Endothelial cell of umbilical vein (primary cell): ENCODE measurements at regions not wholly inside any gene's neighbourhood (a gene's known extent, or its start where the extent isn't known, plus 50 kb on each side); places are given as distances from the start of the nearest gene placed in this dataset.

Source experiments
- BruUV-seq: library from RNA; stranded (reverse); fragments of 400-500 nt; replicated peaks from 2 replicates; lab custom pipeline; 2021; lab: Mats Ljungman, UMichigan
- CTCF ChIA-PET: fragments of 300-600, 350-600 bp; sonication (Branson Sonifier 250); formaldehyde crosslinking; loops from one replicate; lab custom pipeline; 2021; ENCODE audit warnings: antibody characterized with exemption, inconsistent platforms; lab: Charles Lee
- POLR2A ChIA-PET: fragments of 300-600, 350-600 bp; sonication (Branson Sonifier 250); formaldehyde crosslinking; loops from one replicate; lab custom pipeline; 2021; ENCODE audit warnings: antibody characterized with exemption, inconsistent platforms; lab: Charles Lee
- DNase-seq: peaks from one replicate; pipeline ENCODE4 v3.0.0-alpha.2; 2011; ENCODE audit warnings: low read depth, low spot score
- FAIRE-seq: peaks from 2 replicates; lab custom pipeline; 2011; peaks lifted over from hg19 to GRCh38; lab: Jason Lieb, UNC
- H2AFZ ChIP-seq: 2 replicates; pipeline ENCODE4 v1.6.0; 2012; ENCODE audit warnings: low read depth, low read length, control low read depth, inconsistent platforms
- H3K27ac ChIP-seq: 2 replicates; pipeline ENCODE4 v1.5.1; 2011; ENCODE audit warnings: low read depth, mild to moderate bottlenecking, control low read depth, low read length, moderate library complexity; ENCODE audit not compliant: insufficient read depth
- H3K27me3 ChIP-seq, 2 experiments: 2 replicates each; pipeline versions ENCODE4 v1.6.0 to v1.6.1; 2011; ENCODE audit warnings: low read length in 2 of 2, mixed read lengths in 1 of 2; ENCODE audit not compliant: control insufficient read depth in 2 of 2, insufficient read depth in 2 of 2
- H3K36me3 ChIP-seq, 2 experiments: 2 replicates in 1 of 2; 3 replicates in 1 of 2; pipeline ENCODE4 v1.5.1; 2011; ENCODE audit warnings: low read length in 2 of 2, mild to moderate bottlenecking in 1 of 2, moderate library complexity in 1 of 2; ENCODE audit not compliant: control insufficient read depth in 2 of 2, insufficient read depth in 2 of 2; ENCODE audit errors: extremely low read depth in 1 of 2
- H3K4me1 ChIP-seq: 3 replicates; pipeline ENCODE4 v1.5.1; 2011; ENCODE audit warnings: mild to moderate bottlenecking, low read length; ENCODE audit not compliant: control insufficient read depth, insufficient read depth; ENCODE audit errors: extremely low read depth
- H3K4me2 ChIP-seq: 2 replicates; pipeline ENCODE4 v1.6.1; 2011; ENCODE audit warnings: low read length, control low read depth, mixed read lengths; ENCODE audit not compliant: insufficient read depth
- H3K4me3 ChIP-seq, 3 experiments: fragments of 200-600 bp in 1 of 3; sonication (generic), shearing (Covaris generic) in 1 of 3; replicated peaks in 1 of 3; 2 replicates each; pipeline ENCODE4 v1.5.1; 2011 to 2016; ENCODE audit warnings: control low read depth in 3 of 3, low read length in 3 of 3, mild to moderate bottlenecking in 2 of 3, inconsistent platforms in 1 of 3, low read depth in 1 of 3, moderate library complexity in 1 of 3; ENCODE audit not compliant: insufficient read depth in 1 of 3
- H3K79me2 ChIP-seq: 2 replicates; pipeline ENCODE4 v1.6.0; 2012; ENCODE audit warnings: low read length, inconsistent platforms; ENCODE audit not compliant: control insufficient read depth, insufficient read depth
- H3K9ac ChIP-seq: replicated peaks from 2 replicates; pipeline ENCODE3; 2011; ENCODE audit warnings: low read length, control low read depth; ENCODE audit not compliant: insufficient read depth; ENCODE audit errors: extremely low read depth
- H3K9me1 ChIP-seq: replicated peaks from 3 replicates; pipeline ENCODE4 v1.6.0; 2011; ENCODE audit warnings: mild to moderate bottlenecking, low read length; ENCODE audit not compliant: control insufficient read depth, insufficient read depth; ENCODE audit errors: extremely low read depth
- H3K9me3 ChIP-seq: replicated peaks from 2 replicates; pipeline ENCODE4 v1.5.1; 2012; ENCODE audit warnings: low read length, inconsistent platforms; ENCODE audit not compliant: control insufficient read depth, insufficient read depth
- H4K20me1 ChIP-seq: replicated peaks from 2 replicates; pipeline ENCODE3; 2011; ENCODE audit warnings: mild to moderate bottlenecking, low read length; ENCODE audit not compliant: control insufficient read depth, insufficient read depth; ENCODE audit errors: extremely low read depth
- EZH2 ChIP-seq: IDR thresholded peaks from 2 replicates; pipeline ENCODE4 v1.6.1; 2012; ENCODE audit warnings: borderline replicate concordance, low read depth, mild to moderate bottlenecking, moderate library complexity, low read length, inconsistent platforms; ENCODE audit not compliant: severe bottlenecking
- FOS ChIP-seq: IDR thresholded peaks from 2 replicates; pipeline ENCODE4 v1.6.1; 2011; ENCODE audit warnings: mild to moderate bottlenecking, low read length, moderate library complexity, borderline replicate concordance; ENCODE audit not compliant: insufficient read depth
- GATA2 ChIP-seq: IDR thresholded peaks from 2 replicates; pipeline ENCODE4 v1.7.0; 2011; ENCODE audit warnings: low read depth, mild to moderate bottlenecking, moderate library complexity, mixed read lengths, low read length; ENCODE audit not compliant: insufficient read length, insufficient read depth
- JUN ChIP-seq: IDR thresholded peaks from 2 replicates; pipeline ENCODE4 v1.6.1; 2011; ENCODE audit warnings: borderline replicate concordance, low read depth; ENCODE audit not compliant: insufficient read length, insufficient read depth
- MAX ChIP-seq: IDR thresholded peaks from 2 replicates; pipeline ENCODE4 v1.6.1; 2011; ENCODE audit not compliant: insufficient read depth, insufficient read length
- MYC ChIP-seq: IDR thresholded peaks from one replicate; pipeline ENCODE4 v1.6.1; 2011; ENCODE audit warnings: mild to moderate bottlenecking, low read depth, low read length
- POLR2A ChIP-seq: IDR thresholded peaks from 2 replicates; pipeline ENCODE4 v1.6.1; 2012; ENCODE audit warnings: low read depth, mild to moderate bottlenecking, control low read depth, low read length
- POLR2AphosphoS5 ChIP-seq: IDR thresholded peaks from 2 replicates; pipeline ENCODE4 v1.6.1; 2012; ENCODE audit warnings: low read depth, mild to moderate bottlenecking, control low read depth, low read length, moderate library complexity; ENCODE audit not compliant: insufficient read depth
- dilution Hi-C: fragments of 300-500 bp; cut with MboI; formaldehyde crosslinking; loops from one replicate; pipeline ENCODE4 v1.15.0; 2019; ENCODE audit warnings: low sequenced_read_pairs; ENCODE audit not compliant: extremely low pct_ligation_motif_present
- intact Hi-C: fragments of 100-400 bp; cut with micrococcal nuclease; formaldehyde crosslinking; loops from one replicate; pipeline ENCODE4 v1.10.0; 2022
- TF ChIP-seq, protein P1 (sequence below), 2 donors: IDR thresholded peaks; 1 replicate in 1 of 2; 2 replicates in 1 of 2; pipeline ENCODE4 v1.5.1; 2011; ENCODE audit warnings: low read length in 2 of 2, mild to moderate bottlenecking in 2 of 2, moderate library complexity in 2 of 2, control low read depth in 1 of 2, inconsistent platforms in 1 of 2, low read depth in 1 of 2; ENCODE audit not compliant: insufficient read depth in 1 of 2; ENCODE audit errors: extremely low read depth in 1 of 2

GRCh38 chr1:175892686-175893085 is 149.3 kb upstream of the TNR start:
- Histone ChIP-seq H3K9me1 (no peaks in the 10 kb centered on the region), H3K36me3 (no peaks in the 10 kb centered on the region), H3K27me3 (no peaks in the 10 kb centered on the region), H3K9ac (no peak overlapping the region), H4K20me1 (no peaks in the 10 kb centered on the region), H3K9me3 (no peaks in the 10 kb centered on the region), H3K27ac (no peak overlapping the region), H3K79me2 (no peaks in the 10 kb centered on the region), H3K4me3 (no peak overlapping the region), H3K4me1 (no peaks in the 10 kb centered on the region), H3K4me2 (no peak overlapping the region), H2AFZ (no peak overlapping the region)
- FAIRE-seq (no peak), DNase-seq (peak; percentile 10)
- dilution Hi-C loops = no loop called here
- no TSS peak for BruUV-seq
- POLR2A ChIA-PET = no interaction called here
- no peak for TF ChIP-seq MYC
- TF ChIP-seq, protein P1, sequence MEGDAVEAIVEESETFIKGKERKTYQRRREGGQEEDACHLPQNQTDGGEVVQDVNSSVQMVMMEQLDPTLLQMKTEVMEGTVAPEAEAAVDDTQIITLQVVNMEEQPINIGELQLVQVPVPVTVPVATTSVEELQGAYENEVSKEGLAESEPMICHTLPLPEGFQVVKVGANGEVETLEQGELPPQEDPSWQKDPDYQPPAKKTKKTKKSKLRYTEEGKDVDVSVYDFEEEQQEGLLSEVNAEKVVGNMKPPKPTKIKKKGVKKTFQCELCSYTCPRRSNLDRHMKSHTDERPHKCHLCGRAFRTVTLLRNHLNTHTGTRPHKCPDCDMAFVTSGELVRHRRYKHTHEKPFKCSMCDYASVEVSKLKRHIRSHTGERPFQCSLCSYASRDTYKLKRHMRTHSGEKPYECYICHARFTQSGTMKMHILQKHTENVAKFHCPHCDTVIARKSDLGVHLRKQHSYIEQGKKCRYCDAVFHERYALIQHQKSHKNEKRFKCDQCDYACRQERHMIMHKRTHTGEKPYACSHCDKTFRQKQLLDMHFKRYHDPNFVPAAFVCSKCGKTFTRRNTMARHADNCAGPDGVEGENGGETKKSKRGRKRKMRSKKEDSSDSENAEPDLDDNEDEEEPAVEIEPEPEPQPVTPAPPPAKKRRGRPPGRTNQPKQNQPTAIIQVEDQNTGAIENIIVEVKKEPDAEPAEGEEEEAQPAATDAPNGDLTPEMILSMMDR (IDR thresholded peaks at IDR 0.05; ENCODE audit: extremely low read depth in 1 of 2, insufficient read depth in 1 of 2, low read depth in 1 of 2, low read length in 2 of 2) = no peak
- peak; percentile 42 for TF ChIP-seq FOS
- no peak for TF ChIP-seq POLR2A
- TF ChIP-seq JUN = no peak
- CTCF ChIA-PET = no interaction called here
- intact Hi-C loops = no loop called here

- no peak for FAIRE-seq
- no peaks in the 10 kb centered on the region for H3K36me3 ChIP-seq
- no peaks in the 10 kb centered on the region for H3K9me1 ChIP-seq
- H3K27ac ChIP-seq = no peak overlapping the region
- no peaks in the 10 kb centered on the region for H3K9me3 ChIP-seq
- H3K4me2 ChIP-seq = no peak overlapping the region
- no peaks in the 10 kb centered on the region for H4K20me1 ChIP-seq
- H3K79me2 ChIP-seq = no peaks in the 10 kb centered on the region
- no TSS peak for BruUV-seq
- H3K4me3 ChIP-seq = no peak overlapping the region
- dilution Hi-C loops (no loop called here), intact Hi-C loops (no loop called here)
- H3K4me1 ChIP-seq = no peaks in the 10 kb centered on the region
- H3K9ac ChIP-seq = no peak overlapping the region
- DNase-seq = no peak
- H3K27me3 ChIP-seq = no peaks in the 10 kb centered on the region
- H2AFZ ChIP-seq = no peak overlapping the region
- ChIA-PET POLR2A (no interaction called here), CTCF (no interaction called here)
- TF ChIP-seq MYC (no peak), POLR2A (no peak), JUN (no peak), EZH2 (no peak), POLR2AphosphoS5 (no peak), MAX (no peak), FOS (no peak), GATA2 (no peak)
- TF ChIP-seq, protein P1 (IDR thresholded peaks at IDR 0.05; ENCODE audit: extremely low read depth in 1 of 2, insufficient read depth in 1 of 2, low read depth in 1 of 2, low read length in 2 of 2) = no peak
Observed at GRCh38 chr1:175891783-175892309, 148.5 kb upstream of the TNR start.
